Left ventricle myocardium inferior (tissue), 1 donor: ENCODE measurements at regions not wholly inside any gene's neighbourhood (a gene's known extent, or its start where the extent isn't known, plus 50 kb on each side); places are given as distances from the start of the nearest gene placed in this dataset.

Experiments
- DNase-seq: peaks from one replicate; pipeline ENCODE4 v3.0.0-alpha.2; 2020
- H3K27ac ChIP-seq: fragments of 200-600 bp; replicated peaks from 2 replicates; pipeline ENCODE4 v1.8.0; 2021
- H3K27me3 ChIP-seq: fragments of 200-600 bp; 2 replicates; pipeline ENCODE4 v1.8.0; 2021; ENCODE audit warnings: low read depth
- H3K36me3 ChIP-seq: fragments of 200-600 bp; 2 replicates; pipeline ENCODE4 v1.8.0; 2021
- H3K4me1 ChIP-seq: fragments of 200-600 bp; 2 replicates; pipeline ENCODE4 v1.8.0; 2021
- H3K4me3 ChIP-seq: fragments of 200-600 bp; 2 replicates; pipeline ENCODE4 v1.8.0; 2021; ENCODE audit warnings: mild to moderate bottlenecking, moderate library complexity
- H3K9me3 ChIP-seq: fragments of 200-600 bp; replicated peaks from 2 replicates; pipeline ENCODE4 v1.8.0; 2021
- CTCF ChIP-seq: fragments of 200-600 bp; IDR thresholded peaks from 2 replicates; pipeline ENCODE4 v1.8.0; 2021; ENCODE audit warnings: antibody characterized with exemption, mild to moderate bottlenecking, borderline replicate concordance
- intact Hi-C: fragments of 100-400 bp; cut with micrococcal nuclease; formaldehyde crosslinking; loops from one replicate; pipeline ENCODE4 v1.11.0; 2022
- donor health status: DM: no; HTN: yes; CAD: no; lungs with severe emphysema.

- H3K4me1 ChIP-seq = peaks cover 9% of the 10 kb centered on the region
- no peak for DNase-seq
- no peaks in the 10 kb centered on the region for H3K36me3 ChIP-seq
- peaks cover 12% of the 10 kb centered on the region for H3K9me3 ChIP-seq
- no peaks in the 10 kb centered on the region for H3K27me3 ChIP-seq
- intact Hi-C loops = no loop called here
- no peak for TF ChIP-seq CTCF
- no peak overlapping the region for H3K27ac ChIP-seq
- no peak overlapping the region for H3K4me3 ChIP-seq
Observed at GRCh38 chr14:89681086-89682018, 264.3 kb upstream of the FOXN3 start.

GRCh38 chr14:89680156-89680555 lies 263.1 kb upstream of the FOXN3 start:
- no peak overlapping the region for H3K27ac ChIP-seq
- intact Hi-C loops = no loop called here
- peaks cover 12% of the 10 kb centered on the region for H3K9me3 ChIP-seq
- TF ChIP-seq CTCF = no peak
- peaks cover 9% of the 10 kb centered on the region for H3K4me1 ChIP-seq
- H3K27me3 ChIP-seq = no peaks in the 10 kb centered on the region
- no peak for DNase-seq
- H3K4me3 ChIP-seq = no peak overlapping the region
- H3K36me3 ChIP-seq = no peaks in the 10 kb centered on the region

DNA sequence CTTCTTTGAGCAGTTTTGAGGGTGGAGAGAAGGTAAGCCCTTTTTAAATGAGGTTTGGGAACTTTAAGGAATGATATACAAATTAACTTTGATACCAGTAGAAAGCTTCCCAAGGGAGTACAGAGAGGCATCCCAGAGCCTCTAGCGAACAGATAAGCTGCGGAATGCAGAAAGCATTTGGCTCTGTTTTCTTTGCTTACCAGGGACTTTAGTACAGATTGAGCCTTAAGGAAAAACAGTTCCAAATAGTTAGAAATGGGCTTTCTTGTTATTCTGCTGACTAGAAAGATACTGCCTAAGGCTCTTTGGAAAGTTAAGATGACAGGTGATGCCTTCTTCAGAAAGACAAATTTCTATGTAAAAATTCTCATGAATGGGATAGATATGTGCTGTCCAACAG lies 261.7 kb upstream of the FOXN3 start:
- no peak for TF ChIP-seq CTCF
- no peaks in the 10 kb centered on the region for H3K36me3 ChIP-seq
- H3K27me3 ChIP-seq = no peaks in the 10 kb centered on the region
- no peak overlapping the region for H3K4me3 ChIP-seq
- no peak for DNase-seq
- H3K4me1 ChIP-seq = peaks cover 9% of the 10 kb centered on the region
- peaks cover 7% of the 10 kb centered on the region for H3K9me3 ChIP-seq
- no peak overlapping the region for H3K27ac ChIP-seq
- intact Hi-C loops = no loop called here

- Histone ChIP-seq H3K4me3 (no peak overlapping the region), H3K36me3 (no peaks in the 10 kb centered on the region), H3K27ac (no peak overlapping the region), H3K27me3 (no peaks in the 10 kb centered on the region), H3K4me1 (peaks cover 16% of the 10 kb centered on the region), H3K9me3 (peaks cover 3% of the 10 kb centered on the region)
- no peak for TF ChIP-seq CTCF
- no peak for DNase-seq
- intact Hi-C loops = no loop called here
Observed at GRCh38 chr14:89675590-89675989, 258.6 kb upstream of the FOXN3 start.

DNA sequence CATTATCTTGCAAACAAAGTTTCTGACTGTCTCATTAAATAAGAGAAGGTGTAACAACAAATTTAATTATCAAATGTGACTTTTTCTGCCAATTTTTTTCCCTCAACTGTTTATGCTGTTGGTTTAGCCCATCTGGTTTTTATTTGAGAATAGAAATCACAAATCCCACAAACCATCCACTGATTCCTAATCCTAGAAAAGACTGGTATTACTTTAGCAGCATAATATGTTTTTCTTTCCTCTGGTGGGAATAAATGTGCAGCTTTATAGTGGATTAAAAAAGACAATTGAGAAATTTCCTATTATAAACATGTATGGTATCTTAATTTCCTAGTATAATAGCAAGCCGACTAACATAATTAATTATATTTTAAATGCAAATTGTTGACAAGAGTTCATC lies 257.9 kb upstream of the FOXN3 start:
- Histone ChIP-seq H3K36me3 (no peaks in the 10 kb centered on the region), H3K27me3 (no peaks in the 10 kb centered on the region), H3K27ac (no peak overlapping the region), H3K9me3 (peaks cover 3% of the 10 kb centered on the region), H3K4me1 (peaks cover 16% of the 10 kb centered on the region), H3K4me3 (no peak overlapping the region)
- intact Hi-C loops = no loop called here
- DNase-seq = no peak
- TF ChIP-seq CTCF = no peak
